OCI-LY1 (cell line): ENCODE measurements at regions not wholly inside any gene's neighbourhood (a gene's known extent, or its start where the extent isn't known, plus 50 kb on each side); places are given as distances from the start of the nearest gene placed in this dataset.

ENCODE experiments used
- EZH2 ChIP-seq: fragments of 200-600 bp; sonication (generic), shearing (Covaris generic); IDR thresholded peaks from 2 replicates; pipeline ENCODE4 v1.8.0; 2017; ENCODE audit warnings: borderline replicate concordance, mixed run types, mild to moderate bottlenecking, antibody characterized with exemption, low read length, moderate library complexity, mixed read lengths
- TF ChIP-seq, protein P1 (sequence below): fragments of 200-600 bp; sonication (generic), shearing (Covaris generic); IDR thresholded peaks from 2 replicates; pipeline ENCODE4 v1.5.1; 2017; ENCODE audit warnings: mild to moderate bottlenecking, antibody characterized with exemption, low read length, moderate library complexity, mixed read lengths

DNA sequence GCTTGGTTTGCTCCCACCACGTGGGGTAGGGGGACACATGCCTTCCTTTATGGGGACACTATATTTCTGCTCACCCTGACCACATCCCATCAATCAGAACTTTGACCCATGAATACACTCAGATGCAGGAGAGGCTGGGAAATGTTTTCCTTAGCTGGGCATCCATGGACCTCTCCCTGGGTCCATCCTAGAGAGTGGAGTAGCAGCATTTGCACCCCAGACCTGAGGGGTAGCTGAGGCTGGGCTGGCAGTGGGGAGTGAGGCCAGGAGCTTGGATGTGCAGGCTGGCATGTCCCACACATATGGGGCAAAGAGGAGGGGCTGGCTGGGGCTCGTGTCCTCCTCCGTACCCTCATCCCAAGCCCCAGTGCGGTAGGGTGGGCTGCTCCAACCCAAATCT, 152.8 kb downstream of the TM9SF2 start:
- no peak for TF ChIP-seq EZH2
- TF ChIP-seq, protein P1, sequence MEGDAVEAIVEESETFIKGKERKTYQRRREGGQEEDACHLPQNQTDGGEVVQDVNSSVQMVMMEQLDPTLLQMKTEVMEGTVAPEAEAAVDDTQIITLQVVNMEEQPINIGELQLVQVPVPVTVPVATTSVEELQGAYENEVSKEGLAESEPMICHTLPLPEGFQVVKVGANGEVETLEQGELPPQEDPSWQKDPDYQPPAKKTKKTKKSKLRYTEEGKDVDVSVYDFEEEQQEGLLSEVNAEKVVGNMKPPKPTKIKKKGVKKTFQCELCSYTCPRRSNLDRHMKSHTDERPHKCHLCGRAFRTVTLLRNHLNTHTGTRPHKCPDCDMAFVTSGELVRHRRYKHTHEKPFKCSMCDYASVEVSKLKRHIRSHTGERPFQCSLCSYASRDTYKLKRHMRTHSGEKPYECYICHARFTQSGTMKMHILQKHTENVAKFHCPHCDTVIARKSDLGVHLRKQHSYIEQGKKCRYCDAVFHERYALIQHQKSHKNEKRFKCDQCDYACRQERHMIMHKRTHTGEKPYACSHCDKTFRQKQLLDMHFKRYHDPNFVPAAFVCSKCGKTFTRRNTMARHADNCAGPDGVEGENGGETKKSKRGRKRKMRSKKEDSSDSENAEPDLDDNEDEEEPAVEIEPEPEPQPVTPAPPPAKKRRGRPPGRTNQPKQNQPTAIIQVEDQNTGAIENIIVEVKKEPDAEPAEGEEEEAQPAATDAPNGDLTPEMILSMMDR: no peak
